HG03196 (cell line): ENCODE measurements at regions not wholly inside any gene's neighbourhood (a gene's known extent, or its start where the extent isn't known, plus 50 kb on each side); places are given as distances from the start of the nearest gene placed in this dataset.
A peak's percentile ranks its signal among the peaks of the same experiment; 100 is the strongest.
"Not testable (repeated sequence)": the region's sequence is repeated elsewhere in the genome, so short reads cannot be mapped to it uniquely, and the experiment has no call there.

Source experiments
- ATAC-seq: cut with Tn5 transposase; IDR thresholded peaks from one replicate; pipeline ENCODE4 v1.9.1; 2021; ENCODE audit not compliant: unreplicated experiment

DNA sequence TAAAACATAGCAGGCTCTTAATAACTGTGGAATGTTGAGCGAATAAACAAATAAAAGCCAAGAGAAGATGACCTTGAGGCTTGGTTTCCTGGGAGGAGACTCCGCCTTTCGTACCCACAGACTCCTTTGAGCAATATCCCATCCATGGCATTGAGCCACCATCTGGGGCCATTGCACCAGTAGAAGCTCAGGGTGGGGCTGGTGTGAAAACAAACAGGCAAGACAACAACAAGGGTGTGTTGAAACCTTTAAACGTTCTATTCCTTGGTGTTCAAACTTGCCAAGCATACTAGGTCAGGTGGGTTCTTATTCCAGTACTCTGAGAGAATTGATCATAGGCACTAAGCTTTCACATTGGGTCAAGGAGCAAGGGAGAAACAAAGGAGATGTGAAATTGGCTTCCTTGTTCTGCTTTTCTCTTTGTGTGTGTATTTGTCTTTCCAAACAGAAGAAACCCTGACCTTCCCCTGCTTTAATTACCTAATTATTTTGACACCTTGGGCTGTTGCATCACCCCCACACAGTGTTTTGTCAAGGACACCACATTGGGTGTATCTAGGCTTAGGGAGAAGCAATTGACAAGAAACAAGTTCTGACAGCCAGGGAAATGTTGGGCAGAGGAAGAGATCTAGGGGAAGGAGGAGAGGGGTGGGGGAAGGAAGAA lies 105.1 kb upstream of the BCL6 start:
- ATAC-seq: no peak

GRCh38 chr3:187852842-187853730 lies 107.8 kb upstream of the BCL6 start:
- no peak for ATAC-seq

- no peak for ATAC-seq
Observed at GRCh38 chr3:187855131-187855530, 109.9 kb upstream of the BCL6 start.

- ATAC-seq: no peak
Observed at GRCh38 chr3:187856555-187856954, 111.3 kb upstream of the BCL6 start.

DNA sequence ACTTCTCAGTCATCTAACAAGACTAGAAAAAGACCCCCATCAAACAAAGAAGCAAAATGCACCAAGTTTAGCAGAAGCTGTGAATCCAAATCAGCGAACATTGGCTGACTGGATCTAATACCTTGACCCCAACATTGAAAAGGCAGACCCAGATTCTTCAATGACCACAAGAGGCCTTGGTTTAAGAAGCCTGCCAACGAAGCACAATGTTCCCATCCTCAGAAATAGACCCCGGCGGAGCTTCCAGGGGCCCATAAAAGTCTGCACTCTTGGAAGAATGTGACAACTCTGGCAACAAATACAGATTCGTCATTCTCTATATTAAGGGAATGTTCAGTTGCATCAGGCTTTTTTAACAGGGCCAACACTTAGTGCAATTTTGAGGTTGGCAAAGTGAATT lies 112.8 kb upstream of the BCL6 start:
- no peak for ATAC-seq

GRCh38 chr3:187858711-187859110 lies 113.4 kb upstream of the BCL6 start:
- no peak for ATAC-seq

DNA sequence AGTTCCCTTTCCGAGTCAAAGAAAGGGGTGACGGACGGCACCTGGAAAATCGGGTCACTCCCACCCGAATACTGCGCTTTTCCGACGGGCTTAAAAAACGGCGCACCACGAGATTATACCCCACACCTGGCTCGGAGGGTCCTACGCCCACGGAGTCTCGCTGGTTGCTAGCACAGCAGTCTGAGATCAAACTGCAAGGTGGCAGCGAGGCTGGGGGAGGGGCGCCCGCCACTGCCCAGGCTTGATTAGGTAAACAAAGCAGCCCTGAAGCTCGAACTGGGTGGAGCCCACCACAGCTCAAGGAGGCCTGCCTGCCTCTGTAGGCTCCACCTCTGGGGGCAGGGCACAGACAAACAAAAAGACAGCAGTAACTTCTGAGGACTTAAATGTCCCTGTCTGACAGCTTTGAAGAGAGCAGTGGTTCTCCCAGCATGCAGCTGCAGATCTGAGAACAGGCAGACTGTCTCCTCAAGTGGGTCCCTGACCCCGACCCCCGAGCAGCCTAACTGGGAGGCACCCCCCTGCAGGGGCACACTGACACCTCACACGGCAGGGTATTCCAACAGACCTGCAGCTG lies 117.5 kb upstream of the BCL6 start:
- not testable (repeated sequence) for ATAC-seq

DNA sequence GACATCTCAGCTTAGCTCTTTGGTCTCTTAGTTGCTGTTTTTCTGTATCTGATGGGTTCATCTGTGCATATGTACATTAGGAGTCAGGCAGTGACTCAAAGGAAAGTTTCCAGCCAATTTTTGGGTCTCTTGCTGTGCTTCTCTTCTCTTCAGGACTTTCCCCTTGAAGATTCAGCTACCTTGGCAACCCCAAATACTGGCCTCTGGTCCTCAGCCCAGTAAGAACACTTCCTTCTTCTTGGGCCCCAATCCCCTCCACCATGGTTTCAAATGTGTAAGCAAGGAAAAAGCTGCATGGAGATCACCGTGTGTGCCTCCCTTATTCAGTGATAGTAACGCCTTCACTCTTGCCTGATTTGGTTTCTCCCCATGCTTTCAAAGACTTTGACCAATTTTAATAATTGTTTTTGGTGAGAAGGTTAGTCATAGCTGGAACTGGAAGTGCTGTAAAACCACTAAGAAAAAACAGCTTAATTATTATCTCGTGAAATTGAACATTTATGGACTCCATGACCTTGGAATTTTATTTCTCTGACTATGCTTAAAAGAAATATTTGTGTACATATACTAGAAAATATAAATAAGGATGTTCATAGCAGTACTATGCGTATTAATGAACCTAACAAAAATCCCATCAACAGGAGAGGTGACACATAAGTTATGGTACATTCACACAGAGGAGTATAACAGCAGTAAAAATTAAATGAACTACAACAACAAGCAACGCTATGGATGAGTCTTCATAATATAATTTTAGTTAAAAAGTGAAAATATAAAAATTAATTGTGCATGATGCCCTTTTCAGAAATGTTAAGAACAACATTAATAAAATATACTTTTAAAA lies 125.3 kb upstream of the BCL6 start:
- ATAC-seq: peak; percentile 93

- ATAC-seq: no peak
Observed at GRCh38 chr3:187871204-187871591, 125.9 kb upstream of the BCL6 start.

DNA sequence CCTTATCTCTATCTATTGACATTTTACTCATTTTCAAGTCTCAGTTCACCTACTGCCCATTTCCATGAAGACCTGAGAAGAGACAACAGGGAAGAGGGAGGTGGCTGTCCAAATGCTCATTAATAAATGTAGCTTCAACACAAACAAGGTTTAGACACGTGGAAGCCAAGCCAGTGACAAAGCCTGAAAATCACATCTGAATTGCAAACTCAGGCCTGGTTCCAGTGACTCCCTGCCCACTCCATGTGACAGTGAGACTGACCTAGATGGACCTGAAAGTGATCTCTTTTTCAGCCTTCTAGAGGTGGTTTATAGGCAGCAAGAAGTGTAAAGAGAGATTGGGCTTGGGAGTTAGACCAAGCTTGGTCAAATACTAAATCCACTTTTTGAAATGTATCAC lies 126.6 kb upstream of the BCL6 start:
- ATAC-seq: no peak

DNA sequence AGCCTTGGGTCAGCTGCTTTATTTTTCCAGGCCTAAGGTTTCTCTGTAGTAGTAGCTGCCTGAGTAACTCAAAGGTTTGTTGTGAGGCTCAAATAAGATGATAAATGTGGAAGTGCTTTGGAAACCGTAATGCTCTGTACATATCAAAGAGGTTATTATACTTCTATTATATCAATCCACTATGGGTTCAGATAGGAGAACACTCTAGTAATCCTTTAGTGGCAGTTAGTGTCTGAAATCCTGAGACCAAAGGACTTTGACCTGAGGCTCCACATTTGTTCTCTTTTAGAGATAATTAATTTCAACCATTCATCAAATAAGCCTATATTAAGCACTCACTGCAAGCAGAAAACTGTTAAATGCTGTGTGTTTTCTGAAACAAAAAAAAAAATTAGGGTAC lies 128.6 kb upstream of the BCL6 start:
- ATAC-seq: no peak

DNA sequence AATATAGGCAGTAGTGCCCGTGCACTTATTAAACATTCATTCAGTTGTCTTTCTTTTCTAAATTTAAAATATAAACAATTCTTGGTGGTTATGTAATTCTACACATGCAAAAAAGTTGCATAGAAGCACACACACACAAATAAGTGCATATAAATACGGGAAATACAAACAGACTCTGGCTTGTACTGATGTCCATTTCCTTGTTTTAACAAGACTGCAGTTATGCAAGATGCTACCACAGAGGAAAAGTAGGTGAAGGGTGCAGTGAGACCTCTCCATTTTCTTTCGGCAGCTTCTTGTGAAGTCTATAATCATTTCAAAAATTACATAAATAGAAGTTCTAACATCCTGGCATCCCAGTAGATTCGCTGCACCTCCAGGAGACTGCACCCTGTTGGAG lies 130.6 kb upstream of the BCL6 start:
- ATAC-seq: no peak

DNA sequence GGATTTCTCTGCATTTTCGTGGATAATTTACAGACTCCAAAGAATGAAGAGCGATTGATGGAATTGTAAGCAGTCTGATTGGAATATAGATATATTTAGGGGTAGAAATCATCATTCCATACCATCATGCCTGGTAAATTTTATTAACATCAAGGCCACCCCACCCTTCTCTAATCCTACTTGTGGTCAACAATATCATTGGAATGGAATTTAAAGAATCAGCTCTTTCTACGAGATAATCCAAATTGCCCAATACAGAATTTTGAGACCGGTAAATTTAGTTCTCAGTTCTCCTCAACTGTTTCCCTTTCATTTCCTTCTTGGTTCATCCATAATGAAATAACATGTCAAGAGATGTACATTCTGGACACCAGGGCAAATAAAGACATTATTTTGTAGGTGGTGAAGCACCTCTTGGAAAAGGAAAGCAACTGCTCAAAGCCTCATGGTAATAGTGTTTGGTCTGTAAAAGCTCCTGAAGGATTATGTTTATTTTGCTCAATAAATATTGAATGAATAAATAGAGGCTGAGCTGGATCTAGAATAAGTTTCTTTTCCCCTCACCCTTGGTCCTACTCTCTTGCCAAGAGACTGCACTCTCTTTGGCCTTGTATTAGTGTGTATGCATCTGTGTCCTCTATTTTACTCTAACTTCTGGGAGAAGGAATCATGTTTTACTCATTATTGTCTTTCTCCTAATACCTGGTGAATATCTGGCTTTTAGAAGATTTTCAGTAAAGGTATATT lies 133.7 kb upstream of the BCL6 start:
- no peak for ATAC-seq

DNA sequence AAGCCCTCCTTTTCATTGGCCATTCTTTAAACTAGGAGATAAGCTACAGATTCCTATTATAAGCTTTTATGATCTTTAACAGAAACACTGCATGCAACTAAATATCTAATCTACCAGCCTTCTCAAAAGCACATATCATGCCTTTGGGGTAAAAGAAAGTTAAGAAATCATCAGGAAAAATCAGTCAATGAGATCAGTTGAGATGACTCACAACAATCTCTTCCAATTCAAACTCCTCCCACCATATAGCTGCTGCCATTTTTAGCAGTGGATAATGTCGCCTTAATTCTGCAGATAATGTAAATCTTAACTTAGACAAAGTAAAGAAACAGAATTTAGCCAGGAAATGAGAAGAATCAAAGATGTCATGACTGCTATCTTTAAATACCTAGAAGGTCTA lies 135.2 kb upstream of the BCL6 start:
- no peak for ATAC-seq

DNA sequence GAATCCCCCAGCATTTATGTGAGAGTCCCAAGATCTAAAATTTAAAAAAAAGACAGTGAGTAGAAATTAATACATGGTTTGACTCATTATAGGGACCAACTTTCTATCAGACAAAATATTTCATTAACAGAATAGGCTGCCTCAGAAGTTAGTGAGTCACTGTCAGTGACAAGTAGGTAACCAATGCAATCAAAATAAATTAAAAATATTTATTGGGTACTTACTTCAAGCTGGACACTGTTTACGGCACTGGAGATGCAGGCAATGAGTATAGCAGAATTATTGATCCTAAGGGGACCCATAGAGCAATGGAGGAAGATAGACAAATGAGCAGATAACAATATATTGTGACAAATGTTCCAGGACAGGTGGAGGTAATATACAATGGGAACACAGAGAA lies 135.6 kb upstream of the BCL6 start:
- ATAC-seq: no peak

DNA sequence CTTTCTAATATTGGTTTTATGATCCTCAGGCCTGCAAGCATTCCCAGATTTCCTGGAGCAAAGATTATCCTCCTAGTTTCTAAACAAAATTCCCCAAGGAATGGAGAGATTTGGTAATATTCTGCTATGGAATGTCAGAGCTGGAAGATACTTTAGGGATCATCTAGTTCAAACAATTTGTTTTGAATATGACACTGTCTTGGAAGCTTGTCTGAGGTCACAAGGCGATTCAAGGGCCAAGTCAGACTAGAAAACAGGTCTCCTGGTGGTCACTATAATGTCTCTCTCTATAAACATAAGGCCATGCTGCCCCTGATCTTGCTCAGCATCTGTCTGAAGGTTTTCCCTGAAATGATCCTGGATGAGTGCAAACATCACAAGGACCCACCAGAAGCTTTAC lies 143.4 kb upstream of the BCL6 start:
- ATAC-seq: no peak

DNA sequence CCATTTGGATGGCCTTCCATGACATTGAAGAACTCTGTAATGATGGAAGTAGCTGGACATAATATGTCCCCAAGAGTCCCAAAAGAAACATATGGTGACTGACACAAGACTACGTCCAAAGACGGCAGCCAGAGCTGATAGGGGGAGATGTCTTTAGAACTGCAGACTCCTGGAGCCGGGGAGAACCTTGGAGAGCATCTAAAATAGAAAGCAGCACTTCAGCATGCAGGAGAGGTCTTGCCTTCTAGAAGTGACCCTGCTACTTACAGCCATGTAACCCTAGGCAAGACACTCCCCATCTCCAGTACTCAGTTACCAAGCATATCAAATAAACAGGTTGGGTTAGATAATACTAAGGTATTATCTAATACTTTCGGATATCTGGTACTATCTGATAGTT lies 143.8 kb upstream of the BCL6 start:
- no peak for ATAC-seq

DNA sequence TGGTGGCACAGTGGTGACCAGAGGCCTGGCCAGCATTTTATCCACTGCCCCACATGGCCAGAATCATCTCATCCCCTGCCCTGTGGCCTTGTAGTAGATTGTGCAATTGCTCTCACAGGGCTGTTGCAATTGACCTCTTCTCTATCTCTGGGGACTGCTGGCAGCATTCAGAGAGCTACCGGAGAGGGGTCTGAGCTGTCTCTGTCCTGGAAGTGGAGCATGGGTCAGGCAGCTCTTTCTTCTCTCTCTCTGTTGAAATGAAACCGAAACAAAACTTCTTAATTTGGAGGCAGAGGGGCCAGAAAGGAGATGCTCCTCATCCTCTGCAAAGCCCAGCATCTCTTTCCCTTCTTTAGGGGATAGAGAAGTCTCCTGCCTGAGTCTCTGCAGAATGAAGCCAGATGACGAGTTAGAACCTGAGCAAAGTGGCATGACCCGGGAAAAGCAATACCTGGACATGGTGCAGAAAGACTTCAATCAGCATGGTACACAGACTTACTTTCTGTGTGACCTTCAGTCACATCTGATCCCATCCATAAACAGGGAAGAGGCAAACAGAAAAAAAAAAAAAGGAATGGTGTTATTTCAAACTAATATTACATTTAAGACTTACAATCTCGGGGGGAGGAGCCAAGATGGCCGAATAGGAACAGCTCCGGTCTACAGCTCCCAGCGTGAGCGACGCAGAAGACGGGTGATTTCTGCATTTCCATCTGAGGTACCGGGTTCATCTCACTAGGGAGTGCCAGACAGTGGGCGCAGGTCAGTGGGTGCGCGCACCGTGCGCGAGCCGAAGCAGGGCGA lies 144.5 kb upstream of the BCL6 start:
- no peak for ATAC-seq

GRCh38 chr3:187890405-187890752 lies 145.1 kb upstream of the BCL6 start:
- not testable (repeated sequence) for ATAC-seq

DNA sequence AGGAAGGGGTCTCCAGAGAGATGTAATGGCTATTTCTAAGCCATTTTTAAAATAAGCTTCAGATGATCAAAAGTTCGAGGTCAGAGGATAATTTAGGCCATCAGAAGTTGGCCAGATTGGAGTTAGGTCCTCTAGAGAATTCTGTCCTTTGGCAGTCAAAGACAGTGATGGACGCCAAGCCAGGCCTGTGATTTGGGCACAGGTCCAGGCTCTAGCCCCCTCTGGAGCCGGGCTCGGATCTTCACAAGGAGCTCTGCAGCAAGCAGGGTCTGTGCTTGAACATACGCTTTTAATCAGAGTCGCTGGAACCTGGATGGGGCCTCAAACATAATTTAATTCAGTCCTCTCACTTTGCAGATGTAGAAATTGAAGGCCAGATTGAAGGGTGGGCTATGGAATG lies 151.4 kb upstream of the BCL6 start:
- no peak for ATAC-seq
